Activated CD8-positive, alpha-beta memory T cell treated with anti-CD3 and anti-CD28 coated beads for 24 hours (primary cell): ENCODE measurements at regions not wholly inside any gene's neighbourhood (a gene's known extent, or its start where the extent isn't known, plus 50 kb on each side); places are given as distances from the start of the nearest gene placed in this dataset.
"Not testable (repeated sequence)": the region's sequence is repeated elsewhere in the genome, so short reads cannot be mapped to it uniquely, and the experiment has no call there.

Source experiments
- DNase-seq: peaks from one replicate; pipeline ENCODE4 v3.0.0-alpha.2; 2020

DNA sequence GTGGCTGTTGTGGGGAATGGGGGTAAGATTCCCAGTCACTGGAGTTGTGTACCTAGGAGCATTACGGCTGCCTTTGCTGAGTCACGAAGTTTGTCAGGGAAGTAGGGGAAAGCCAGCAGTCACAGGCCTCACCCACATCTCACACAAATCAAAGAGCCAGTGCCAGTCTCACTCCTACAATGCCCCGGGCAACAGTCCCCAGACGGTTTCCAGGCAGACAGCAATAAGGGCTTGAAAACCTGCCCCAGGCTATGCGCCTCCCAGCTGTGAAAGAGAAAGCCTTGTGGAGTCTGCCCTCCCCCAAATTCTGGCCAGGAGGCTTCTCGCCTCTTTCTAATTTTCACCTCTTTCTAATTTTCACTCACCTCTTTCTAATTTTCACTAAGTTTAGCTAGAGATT lies 142.3 kb upstream of the EDNRB start:
- no peak for DNase-seq

DNA sequence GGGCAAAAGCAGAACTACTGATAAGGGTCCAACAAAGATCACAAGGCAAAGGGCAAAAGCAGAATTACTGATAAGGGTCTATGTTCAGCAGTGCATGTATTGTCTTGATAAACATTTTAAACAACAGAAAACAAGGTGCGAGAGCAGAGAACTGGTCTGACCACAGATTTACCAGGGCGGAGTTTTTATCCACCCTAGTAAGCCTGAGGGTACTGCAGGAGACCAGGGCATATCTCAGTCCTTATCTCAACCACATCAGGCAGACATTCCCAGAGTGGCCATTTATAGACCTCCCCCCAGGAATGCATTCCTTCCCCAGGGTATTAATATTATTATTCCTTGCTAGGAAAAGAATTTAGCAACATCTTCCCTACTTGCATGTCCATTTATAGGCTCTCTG lies 138.2 kb upstream of the EDNRB start:
- not testable (repeated sequence) for DNase-seq

DNA sequence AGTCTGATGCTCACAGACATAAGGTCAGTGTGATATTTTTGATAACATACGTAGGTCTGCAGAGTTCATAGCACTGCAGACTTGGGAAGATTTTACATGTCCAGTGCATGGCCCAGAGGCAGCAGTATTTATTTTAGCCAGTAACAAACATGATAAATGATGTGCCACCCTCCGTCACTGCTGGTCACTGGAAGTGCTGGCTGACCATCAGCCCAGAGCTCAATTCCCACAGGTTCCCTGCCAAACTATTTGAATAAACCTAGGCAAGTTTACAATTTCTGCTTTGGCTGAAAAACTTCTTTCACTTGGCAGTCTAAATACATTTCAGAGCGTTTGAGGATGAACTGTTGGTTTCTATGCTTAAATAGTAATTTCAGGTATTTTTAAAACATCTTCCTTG lies 135.5 kb upstream of the EDNRB start:
- no peak for DNase-seq

DNA sequence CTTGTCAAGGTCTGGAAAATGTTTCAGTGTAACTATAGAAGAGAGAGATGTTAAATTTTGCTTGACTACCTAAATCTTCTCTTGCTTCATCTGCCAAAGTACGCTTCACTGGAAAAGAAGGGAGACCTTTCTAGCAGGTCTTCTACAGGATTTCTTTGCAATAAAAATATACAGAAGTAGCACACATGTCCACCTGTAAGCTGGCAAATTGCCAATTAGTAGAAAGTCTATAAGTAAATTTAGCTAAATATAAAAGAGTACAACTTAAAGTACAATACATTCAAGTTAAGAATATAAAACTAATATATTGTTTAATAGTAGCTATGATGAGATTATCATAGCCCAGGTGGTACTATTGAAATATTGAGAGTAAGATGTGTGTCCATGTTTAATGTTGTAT lies 128.5 kb upstream of the EDNRB start:
- DNase-seq, result no peak

DNA sequence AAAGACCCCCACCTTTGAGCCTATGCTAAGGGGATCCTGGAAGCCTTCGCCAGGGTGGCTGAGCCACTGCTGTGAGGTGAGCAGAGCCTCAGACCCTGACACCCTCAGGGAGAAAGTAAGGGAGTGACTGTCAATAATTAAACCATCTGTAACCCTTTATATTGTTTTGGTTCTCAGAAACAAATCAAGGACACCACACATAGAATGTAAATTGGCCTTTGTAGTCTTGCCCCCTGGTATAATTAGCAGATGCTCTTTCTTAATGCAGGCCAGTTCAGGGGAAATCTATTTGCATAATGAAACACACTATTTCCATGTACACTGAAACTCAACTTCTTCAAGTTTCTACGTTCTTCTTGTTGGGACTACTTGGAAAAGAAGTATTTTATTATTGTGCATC lies 127.7 kb upstream of the EDNRB start:
- no peak for DNase-seq

DNA sequence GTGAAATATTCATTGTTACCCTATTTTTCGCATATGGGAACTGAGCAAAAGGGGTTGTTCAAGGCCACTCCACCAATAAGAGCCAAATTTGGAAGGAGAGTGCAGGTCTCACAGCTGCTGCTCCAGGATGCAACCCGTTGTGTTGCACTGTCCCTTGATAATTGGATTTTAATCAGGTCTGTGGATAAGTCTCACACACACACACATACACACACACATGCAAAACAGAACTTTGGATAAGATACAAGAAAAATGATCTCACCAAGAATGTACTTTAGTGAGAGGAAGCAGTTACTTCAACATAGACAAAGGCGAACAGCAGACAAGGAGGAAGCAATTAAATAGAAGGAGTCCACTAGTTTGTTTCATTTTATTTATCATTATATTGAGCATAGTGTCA lies 127.3 kb upstream of the EDNRB start:
- DNase-seq, result no peak

DNA sequence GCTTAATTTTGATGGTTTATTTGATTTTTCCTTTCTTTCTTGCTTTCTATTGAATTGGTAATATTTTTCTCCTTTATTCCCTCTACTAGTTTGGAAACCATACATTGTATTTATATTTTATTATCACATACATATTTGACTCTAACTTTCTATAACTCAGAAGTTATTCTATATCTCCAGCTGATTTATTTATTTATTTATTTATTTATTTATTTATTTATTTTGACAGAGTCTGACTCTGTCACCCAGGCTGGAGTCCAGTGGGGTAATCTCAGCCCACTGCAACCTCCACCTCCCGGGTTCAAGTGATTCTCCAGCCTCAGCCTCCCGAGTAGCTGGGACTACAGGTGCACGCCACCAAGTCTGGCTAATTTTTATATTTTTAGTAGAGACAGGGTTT lies 122.7 kb upstream of the EDNRB start:
- not testable (repeated sequence) for DNase-seq

DNA sequence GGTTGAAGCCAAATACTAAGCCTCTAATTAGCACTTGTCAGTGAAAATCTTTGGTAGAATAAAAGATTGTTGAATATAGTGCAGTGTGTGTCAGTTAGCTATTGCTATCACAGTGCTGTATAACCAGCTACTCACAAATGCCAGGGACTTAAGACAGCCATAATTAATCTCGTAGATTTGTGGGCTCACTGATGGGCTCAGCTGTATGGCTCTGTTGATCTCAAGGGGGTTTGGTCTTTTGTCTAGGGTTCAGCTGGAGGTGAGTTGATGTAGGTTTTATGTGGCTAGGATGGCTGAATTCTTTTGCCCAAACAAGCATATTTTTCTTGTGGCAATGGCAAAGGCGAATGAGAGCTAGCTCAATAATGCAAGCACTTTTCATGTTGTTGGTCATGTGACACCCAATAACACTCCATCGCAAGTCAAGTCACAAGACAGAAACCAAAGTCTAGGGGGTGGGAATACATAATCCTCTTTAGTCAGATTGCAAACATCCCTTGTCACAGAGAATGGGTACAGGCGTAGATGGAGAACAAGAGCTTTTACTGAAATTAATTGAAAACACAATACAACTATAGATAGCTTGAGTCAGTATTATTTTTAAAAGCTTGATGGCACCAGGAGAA lies 121.7 kb upstream of the EDNRB start:
- DNase-seq, result no peak

DNA sequence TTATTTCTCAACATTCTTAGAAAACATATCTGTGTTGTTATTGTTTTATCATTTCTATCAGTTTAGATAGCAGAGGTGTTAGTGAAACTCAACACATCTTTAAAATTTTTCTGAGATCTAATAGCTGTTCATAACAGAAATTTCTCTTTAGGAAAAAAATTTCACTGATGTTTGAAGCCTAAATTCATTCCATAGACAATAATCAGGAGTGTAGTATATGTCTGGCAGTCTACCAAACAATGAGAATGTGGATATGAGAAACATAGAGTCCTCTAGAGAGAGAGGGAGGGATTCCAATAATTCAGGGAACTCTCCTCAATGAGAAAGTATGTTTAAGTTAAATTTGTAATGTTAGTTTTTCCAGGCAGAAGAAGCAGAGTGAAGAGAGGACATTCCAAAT lies 118.2 kb upstream of the EDNRB start:
- DNase-seq, result no peak

DNA sequence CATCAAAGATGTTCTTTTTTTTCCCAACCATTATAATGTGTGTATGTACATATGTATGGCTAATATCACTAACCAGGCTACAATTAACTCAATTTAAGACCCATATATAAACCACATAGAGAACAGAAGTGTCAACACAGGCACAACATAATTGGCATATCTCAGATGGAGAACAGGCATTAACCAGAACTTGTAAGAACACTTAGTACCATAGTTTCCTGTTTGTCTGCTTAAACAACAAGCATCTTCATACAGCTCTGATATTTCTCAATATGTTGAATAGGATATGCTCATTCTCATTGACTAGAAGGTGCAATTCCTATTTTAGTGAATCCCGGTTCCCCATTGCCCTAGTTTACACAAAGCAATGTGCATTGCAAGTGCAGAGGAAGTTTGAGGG lies 116.9 kb upstream of the EDNRB start:
- no peak for DNase-seq

DNA sequence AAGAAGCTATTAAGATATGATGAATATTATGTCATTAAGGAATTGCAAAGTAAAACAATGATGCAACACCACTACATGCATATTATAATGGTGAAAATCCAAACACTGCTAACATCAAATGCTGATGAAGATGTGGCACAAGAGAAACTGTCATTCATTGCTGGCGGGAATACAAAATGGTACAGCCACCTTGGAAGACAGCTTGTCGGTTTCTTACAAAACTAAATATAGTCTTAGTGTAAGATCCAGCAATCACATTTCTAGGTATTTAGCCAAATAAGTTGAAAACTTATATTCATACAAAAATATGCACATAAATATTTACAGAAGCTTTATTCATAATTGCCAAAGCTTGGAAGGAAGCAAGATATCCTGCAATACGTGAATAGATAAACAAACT lies 114.9 kb upstream of the EDNRB start:
- no peak for DNase-seq

DNA sequence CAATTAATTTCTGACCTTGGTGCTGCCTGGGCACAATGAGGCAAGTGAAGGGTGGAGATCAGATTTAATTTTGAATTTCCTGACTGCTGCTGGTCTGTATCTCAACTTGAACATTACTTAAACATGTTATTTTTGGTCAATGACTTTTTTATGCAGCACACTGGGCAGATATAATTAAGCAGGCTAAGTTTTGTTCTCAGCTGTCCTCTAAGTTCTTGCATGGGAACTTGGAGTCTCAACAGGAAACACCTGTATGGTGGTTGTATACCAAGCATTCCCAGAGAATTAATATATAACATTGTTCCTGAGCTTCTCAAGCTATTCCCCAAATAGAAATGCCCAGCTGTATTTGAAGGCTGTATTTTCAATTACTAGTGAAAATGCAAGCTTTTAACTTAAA lies 113.5 kb upstream of the EDNRB start:
- DNase-seq, result no peak

DNA sequence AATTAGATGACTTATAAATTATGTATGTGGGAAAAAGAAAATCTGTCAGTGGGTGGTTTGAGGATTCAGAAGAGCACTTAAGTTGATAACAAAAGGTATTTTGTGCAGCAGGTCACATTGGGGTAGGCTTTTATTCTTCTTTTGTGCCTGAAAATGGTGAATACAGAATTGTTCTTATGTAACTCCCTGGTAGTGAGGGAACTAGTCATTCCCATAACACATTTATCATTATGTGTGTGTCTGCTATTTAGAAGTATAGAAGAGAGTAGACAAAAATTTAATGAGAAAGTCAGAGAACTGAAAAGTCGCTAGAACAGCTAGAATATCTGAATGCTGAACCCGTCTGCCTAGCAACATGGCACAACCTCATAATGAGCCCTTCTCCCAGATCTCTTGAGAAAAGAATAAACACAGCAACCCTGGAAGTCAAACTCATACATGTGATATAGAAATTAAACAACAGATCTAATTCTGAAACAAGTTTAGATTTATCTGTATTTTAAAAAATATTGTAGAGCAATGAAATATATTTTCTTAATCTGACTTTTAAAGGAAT lies 111.8 kb upstream of the EDNRB start:
- no peak for DNase-seq

DNA sequence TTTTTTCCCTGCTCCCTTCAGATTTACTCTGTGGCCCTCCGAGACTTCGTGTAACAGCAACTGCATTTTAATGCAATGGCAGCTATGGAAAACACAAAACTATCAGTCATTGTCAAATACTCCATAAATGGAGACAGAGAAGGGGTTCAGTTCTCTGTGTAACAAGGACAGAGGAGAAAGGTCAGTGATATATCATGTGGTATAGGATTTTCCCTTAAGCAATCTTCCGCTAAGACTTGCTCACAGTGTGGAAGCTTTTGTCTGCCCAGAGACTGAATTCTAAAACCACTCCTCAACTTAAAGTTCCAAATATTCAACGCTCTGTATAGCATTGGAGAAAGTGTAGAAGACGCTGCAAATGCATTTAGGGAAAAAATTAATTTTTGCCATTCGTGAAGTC lies 111.3 kb upstream of the EDNRB start:
- DNase-seq, result no peak

DNA sequence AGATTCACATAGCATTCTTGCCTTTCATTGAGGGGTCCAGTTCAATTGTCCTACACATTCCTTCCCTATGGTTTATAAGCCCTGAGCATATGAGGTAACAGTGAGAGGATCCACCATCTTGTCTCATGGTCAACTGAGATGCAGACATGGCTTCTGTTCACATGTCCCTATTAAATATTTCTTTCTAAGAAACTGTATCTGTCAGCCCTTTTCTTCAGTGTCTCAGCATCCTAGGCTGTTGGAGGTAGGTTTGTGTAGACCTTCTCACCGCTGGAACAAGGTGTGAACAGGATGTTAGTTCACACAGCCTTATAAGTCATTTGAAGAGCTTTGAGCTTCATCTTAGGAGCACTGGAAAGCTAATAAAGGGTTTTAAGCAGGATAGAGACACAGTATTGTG lies 110.3 kb upstream of the EDNRB start:
- DNase-seq, result no peak

DNA sequence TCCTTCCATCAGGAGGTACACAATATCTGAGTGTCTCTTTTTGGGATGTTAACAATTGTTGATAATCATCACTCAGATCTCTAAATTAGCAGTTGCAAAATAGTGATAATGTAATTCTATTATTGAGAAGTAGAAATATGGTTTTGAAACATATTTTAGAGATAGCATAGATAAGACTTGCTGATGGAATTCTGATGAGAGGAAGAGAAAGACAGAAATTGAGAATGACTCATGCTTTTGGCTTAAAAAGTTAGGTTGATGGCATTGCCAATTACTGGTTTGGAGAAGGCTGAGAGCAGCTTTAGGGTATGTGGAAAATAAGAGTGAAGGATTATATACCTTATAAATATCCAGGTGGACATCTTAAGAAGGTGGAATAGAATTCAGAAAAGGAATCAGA lies 106.4 kb upstream of the EDNRB start:
- no peak for DNase-seq

DNA sequence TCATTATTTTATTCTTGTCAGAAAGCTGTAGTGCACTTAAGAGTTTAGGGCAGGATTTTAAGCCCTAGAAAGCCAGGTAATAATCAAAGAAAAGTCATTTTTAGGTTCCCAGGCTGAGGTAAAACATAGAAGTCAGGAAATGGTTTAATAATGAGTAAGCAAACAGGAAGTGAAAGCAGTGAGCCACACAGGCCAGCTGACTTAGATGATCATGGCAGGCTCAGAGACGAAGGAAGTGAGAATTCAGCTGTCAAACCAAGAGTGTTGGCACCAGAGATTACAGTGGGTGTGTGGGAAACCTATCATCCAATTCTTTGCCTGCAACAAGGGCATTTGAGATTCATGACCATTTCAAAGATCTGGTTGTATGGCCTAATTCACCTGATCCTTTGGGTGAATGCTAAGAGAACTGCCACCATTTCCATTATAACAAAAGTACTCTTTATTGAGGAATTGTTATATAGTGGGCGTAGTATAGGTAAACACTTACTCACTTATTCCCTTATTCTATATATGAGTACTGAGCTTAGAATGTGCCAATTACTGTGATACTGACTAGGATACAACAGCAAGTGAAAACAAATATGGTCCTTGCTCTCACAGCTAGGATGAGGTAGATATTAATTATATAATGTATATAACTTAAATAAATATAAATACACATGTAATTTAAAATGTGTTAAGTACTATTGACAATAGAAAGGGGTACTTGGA lies 103.7 kb upstream of the EDNRB start:
- DNase-seq, result peak; percentile 58

DNA sequence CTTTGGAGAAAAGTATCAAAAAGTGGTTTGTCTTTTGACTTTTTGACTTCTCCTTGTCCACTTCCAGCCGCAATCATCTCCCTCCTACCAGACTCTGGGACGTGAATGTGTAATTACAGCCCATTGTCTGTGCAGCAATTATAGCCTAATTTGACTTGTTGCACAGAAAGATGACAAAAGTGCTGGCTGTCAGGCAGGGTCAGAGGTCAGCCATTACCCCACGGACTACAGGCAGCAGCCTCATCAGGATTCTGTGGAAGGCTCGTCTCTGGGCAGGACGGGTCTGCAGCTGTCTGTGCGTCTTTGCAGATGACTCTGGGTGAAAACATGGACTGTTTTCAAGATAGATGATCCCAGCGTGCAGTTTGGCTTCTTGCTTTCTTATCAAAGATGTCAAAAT lies 102.2 kb upstream of the EDNRB start:
- DNase-seq, result no peak

DNA sequence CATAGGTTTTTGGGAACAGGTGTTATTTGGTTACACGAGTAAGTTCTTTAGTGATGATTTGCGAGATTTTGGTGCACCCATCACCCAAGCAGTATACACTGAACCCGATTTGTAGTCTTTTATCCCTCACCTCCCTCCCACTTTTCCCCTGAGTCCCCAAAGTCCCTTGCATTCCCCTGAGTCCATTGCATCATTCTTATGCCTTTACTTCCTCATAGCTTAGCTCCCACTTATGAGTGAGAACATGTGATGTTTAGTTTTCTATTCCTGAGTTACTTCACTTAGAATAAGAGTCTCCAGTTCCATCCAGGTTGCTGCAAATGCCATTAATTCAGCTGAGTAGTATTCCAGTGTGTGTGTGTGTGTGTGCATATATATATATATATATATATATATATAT lies 97.2 kb upstream of the EDNRB start:
- no peak for DNase-seq

DNA sequence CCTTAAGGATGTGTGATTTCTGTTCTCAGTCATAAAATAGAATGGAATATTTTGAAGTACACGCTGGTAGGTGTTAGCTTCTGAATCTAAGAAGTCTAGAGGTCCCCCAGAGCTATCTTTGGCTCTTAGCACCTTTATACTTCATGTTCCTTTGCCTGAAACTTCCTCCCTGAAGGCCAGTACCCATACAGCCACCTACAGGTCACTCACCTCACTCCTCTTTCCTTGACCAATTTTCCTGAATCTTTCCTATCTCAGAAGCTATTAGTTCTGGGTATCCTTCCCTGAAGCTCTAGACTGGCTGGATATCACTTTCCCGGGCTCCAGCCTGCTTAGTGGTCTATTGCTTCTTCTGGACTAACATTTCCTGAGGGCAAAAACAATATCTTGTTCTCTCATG lies 93.4 kb upstream of the EDNRB start:
- no peak for DNase-seq

DNA sequence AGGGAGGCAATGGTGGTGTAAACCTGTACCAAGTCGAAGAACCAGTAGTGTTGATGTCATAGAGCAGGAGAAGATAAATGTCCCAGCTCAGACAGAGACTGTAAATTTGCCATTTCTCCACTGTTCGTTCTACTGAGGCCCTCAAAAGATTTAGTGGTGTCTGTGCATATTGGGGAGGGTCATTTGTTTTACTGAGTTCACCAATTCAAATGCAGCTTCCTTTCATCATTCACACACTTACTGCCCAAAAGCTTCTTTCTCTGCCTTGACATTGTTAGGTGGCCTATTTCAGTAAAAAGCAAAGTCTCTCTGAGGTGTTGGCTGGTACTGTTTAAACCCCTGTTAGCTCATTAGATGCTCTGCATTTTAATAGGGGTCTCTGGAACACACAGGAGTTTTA lies 86.2 kb upstream of the EDNRB start:
- no peak for DNase-seq

DNA sequence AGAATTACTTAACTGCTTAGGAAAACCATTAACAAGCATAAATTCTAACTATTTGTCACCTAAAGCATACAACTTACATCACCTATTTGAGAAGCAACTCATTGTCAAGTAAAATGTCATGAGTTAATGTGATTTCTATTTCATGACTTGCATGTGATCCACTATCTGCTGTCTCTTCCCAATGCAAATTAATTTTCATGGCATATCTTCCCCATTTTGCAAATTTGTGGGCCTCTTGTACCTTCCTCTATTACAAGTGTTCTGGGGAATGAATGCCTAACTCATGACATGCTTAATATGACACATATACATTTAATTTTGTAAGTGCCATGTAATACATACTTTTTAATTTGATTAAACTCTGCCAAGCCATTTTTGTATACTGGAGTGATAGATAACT lies 81.1 kb upstream of the EDNRB start:
- DNase-seq, result no peak

DNA sequence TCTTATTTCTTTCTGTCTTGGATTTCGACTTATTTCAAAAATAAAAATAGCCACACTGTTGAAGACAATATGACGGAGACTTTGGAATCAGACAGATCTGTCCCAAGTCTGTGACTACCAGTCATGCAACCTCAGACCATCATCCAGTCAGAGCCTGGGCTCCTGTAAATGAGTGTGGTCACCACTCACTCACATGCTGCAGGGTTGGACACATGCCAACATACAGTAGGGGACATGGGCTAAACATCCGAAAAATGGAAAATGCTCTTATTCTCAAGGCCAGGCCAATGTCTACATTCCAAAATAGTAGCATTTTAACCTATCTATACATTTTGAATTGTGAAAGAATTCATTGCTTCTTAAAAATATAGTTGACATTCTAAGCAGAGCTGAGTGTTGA lies 75.5 kb upstream of the EDNRB start:
- no peak for DNase-seq

DNA sequence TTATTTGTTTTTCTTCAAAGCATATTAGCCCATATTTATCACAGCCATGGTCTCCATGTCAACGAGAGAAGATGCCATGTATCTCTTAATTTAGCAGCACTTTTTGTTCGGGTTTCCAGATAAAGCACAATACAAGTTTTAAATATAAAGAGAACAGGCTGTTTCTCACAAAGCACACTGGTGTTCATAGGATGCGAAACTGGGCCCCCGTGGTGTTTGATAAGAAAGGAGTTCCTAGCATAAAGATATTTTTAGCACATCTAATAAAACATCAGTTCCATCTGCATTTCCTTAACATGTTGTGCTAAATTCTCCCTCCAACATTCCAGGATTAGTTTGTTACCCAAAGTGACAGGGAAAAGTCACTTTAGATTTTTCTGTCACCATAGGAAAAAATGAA lies 72.4 kb upstream of the EDNRB start:
- DNase-seq, result no peak

DNA sequence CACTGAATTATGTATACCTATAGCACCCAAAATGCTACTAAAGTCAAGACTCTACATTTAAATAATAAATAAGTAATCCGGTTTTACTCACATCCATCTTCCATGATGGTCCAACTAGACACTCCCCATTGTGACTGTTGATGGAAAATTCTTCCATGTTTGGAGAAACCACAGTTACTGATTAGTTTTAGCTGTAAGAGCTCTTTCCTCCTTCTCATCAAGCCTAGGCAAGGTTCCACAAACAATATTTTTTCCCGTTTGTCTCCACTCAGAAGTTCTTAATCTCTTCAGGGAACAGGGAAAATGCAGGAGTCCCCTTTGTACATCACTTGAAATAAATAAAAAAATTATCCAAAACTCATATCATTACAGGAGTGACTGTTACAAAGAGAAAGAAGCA lies 70.7 kb upstream of the EDNRB start:
- no peak for DNase-seq
